K562 (cell line): ENCODE measurements at regions not wholly inside any gene's neighbourhood (a gene's known extent, or its start where the extent isn't known, plus 50 kb on each side); places are given as distances from the start of the nearest gene placed in this dataset.

ENCODE experiments used
- ATAC-seq: fragments of 200-7000 bp; cut with Tn5 transposase; 3 replicates; pipeline ENCODE4 v1.9.1; 2020; ENCODE audit warnings: moderate library complexity
- BruUV-seq: library from RNA; stranded (reverse); fragments of 400-500 nt; replicated peaks from 2 replicates; lab custom pipeline; 2021; lab: Mats Ljungman, UMichigan
- CTCF ChIA-PET: fragments of 300-600 bp; formaldehyde crosslinking; extraction: SDS; loops from one replicate; lab custom pipeline; 2021; ENCODE audit warnings: low intra/inter-chr PET ratio; lab: Yijun Ruan, JAX
- POLR2A ChIA-PET: fragments of 300-600, 350-650 bp; sonication (Branson Sonifier 250); formaldehyde crosslinking; extraction: SDS; loops from one replicate; lab custom pipeline; 2021; ENCODE audit warnings: antibody characterized with exemption, inconsistent platforms; lab: Yijun Ruan, JAX
- DNase-seq, 4 experiments: peaks; one replicate each; pipeline versions ENCODE4 v3.0.0 to v3.0.0-alpha.2; 2011 to 2018; ENCODE audit warnings: low spot score in 3 of 4, mixed read lengths in 3 of 4; ENCODE audit errors: extremely low read depth in 1 of 4
- FAIRE-seq: peaks from 2 replicates; lab custom pipeline; 2011; peaks lifted over from hg19 to GRCh38; lab: Jason Lieb, UNC
- H2AFZ ChIP-seq: 2 replicates; pipeline ENCODE4 v1.6.0; 2011; ENCODE audit warnings: low read depth, low read length, control low read depth, inconsistent platforms
- H3K27ac ChIP-seq: fragments of 200-600 bp; 3 replicates; pipeline ENCODE4 v1.8.0; 2011; ENCODE audit warnings: low read depth, mild to moderate bottlenecking, control low read depth, inconsistent platforms, low read length, moderate library complexity, mixed read lengths; ENCODE audit errors: extremely low read depth
- H3K27me3 ChIP-seq, 2 experiments: fragments of 300-600 bp in 1 of 2; 2 replicates in 1 of 2; 3 replicates in 1 of 2; pipeline versions ENCODE4 v1.6.0 to v1.8.0; 2011; ENCODE audit warnings: inconsistent platforms in 2 of 2, low read length in 2 of 2, mild to moderate bottlenecking in 1 of 2, mixed read lengths in 1 of 2, moderate library complexity in 1 of 2; ENCODE audit not compliant: control insufficient read depth in 2 of 2, insufficient read depth in 2 of 2
- H3K36me3 ChIP-seq: fragments of 300-600 bp; 3 replicates; pipeline ENCODE4 v1.8.0; 2011; ENCODE audit warnings: mild to moderate bottlenecking, low read length, inconsistent platforms; ENCODE audit not compliant: control insufficient read depth, insufficient read depth
- H3K4me1 ChIP-seq, 2 experiments: fragments of 200-600 bp in 1 of 2; replicated peaks in 1 of 2; 2 replicates in 1 of 2; 3 replicates in 1 of 2; pipeline versions ENCODE4 v1.5.1 to v1.8.0; 2011; ENCODE audit warnings: inconsistent platforms in 2 of 2, low read length in 2 of 2, mild to moderate bottlenecking in 1 of 2, mixed read lengths in 1 of 2, moderate library complexity in 1 of 2; ENCODE audit not compliant: control insufficient read depth in 2 of 2, insufficient read depth in 2 of 2
- H3K4me2 ChIP-seq: 2 replicates; pipeline ENCODE4 v1.6.1; 2011; ENCODE audit warnings: low read length, control low read depth, inconsistent platforms, mixed read lengths; ENCODE audit not compliant: insufficient read depth
- H3K4me3 ChIP-seq: fragments of 200-600 bp; sonication (generic), shearing (Covaris generic); 2 replicates; pipeline ENCODE4 v1.5.1; 2016; ENCODE audit warnings: control low read depth, inconsistent platforms
- H3K79me2 ChIP-seq: fragments of 200-600 bp; 3 replicates; pipeline ENCODE4 v1.8.0; 2011; ENCODE audit warnings: low read length, inconsistent platforms; ENCODE audit not compliant: control insufficient read depth, insufficient read depth
- H3K9ac ChIP-seq, 2 experiments: 2 replicates each; pipeline versions ENCODE4 v1.6.0 to v1.6.1; 2011; ENCODE audit warnings: low read depth in 2 of 2, low read length in 2 of 2, control low read depth in 1 of 2, inconsistent platforms in 1 of 2, mild to moderate bottlenecking in 1 of 2, mixed read lengths in 1 of 2; ENCODE audit not compliant: insufficient read depth in 1 of 2
- H3K9me1 ChIP-seq: one replicate; pipeline ENCODE4 v1.6.0; 2011; ENCODE audit warnings: inconsistent platforms, mild to moderate bottlenecking, low read length, moderate library complexity; ENCODE audit not compliant: control insufficient read depth, insufficient read depth
- H3K9me3 ChIP-seq: replicated peaks from 2 replicates; pipeline ENCODE4 v1.5.1; 2011; ENCODE audit warnings: low read depth, low read length, inconsistent platforms; ENCODE audit not compliant: control insufficient read depth, insufficient read depth
- H4K20me1 ChIP-seq: replicated peaks from 2 replicates; pipeline ENCODE4 v1.6.1; 2011; ENCODE audit warnings: low read length, inconsistent platforms, mixed read lengths; ENCODE audit not compliant: control insufficient read depth, insufficient read depth
- ATF7 ChIP-seq: fragments of 450-650 bp; IDR thresholded peaks from 2 replicates; pipeline ENCODE4 v1.7.1; 2014; ENCODE audit warnings: mild to moderate bottlenecking, moderate library complexity
- FOXJ2 ChIP-seq: fragments of 200-800 bp; sonication (Bioruptor generic); IDR thresholded peaks from 2 replicates; pipeline ENCODE4 v1.6.1; 2016; ENCODE audit warnings: missing genetic modification characterization, missing compliant biosample characterization
- MTA1 ChIP-seq: fragments of 450-650 bp; IDR thresholded peaks from 2 replicates; pipeline ENCODE4 v1.6.1; 2017; ENCODE audit warnings: borderline replicate concordance
- NCOA6 ChIP-seq: fragments of 450-650 bp; IDR thresholded peaks from 2 replicates; pipeline ENCODE4 v1.6.1; 2017; ENCODE audit warnings: mild to moderate bottlenecking
- NELFE ChIP-seq: IDR thresholded peaks from 2 replicates; pipeline ENCODE4 v1.6.1; 2011; ENCODE audit warnings: mild to moderate bottlenecking; ENCODE audit not compliant: insufficient read depth, insufficient read length
- RBM34 ChIP-seq: fragments of 200-400 bp; formaldehyde crosslinking; IDR thresholded peaks from 2 replicates; pipeline ENCODE4 v1.6.1; 2018; ENCODE audit warnings: low read length, borderline replicate concordance; ENCODE audit not compliant: insufficient read depth
- SRSF3 ChIP-seq: fragments of 200-400 bp; formaldehyde crosslinking; IDR thresholded peaks from 2 replicates; pipeline ENCODE4 v1.6.1; 2016; ENCODE audit warnings: mild to moderate bottlenecking, low read length, moderate library complexity; ENCODE audit not compliant: insufficient read depth
- ZNF23 ChIP-seq: fragments of 250-450 bp; sonication (Bioruptor Pico); IDR thresholded peaks from 2 replicates; pipeline ENCODE4 v1.4.0; 2020; ENCODE audit warnings: mild to moderate bottlenecking
- WGBS: fragments of 100-300 bp; shearing (Covaris generic); methylation state at CpG from one replicate; pipeline ENCODE4 v1.1.6; 2016; ENCODE audit warnings: low coverage, mixed read lengths; ENCODE audit not compliant: insufficient coverage; ENCODE audit errors: missing lambda C conversion rate; 5-methylcytosine and 5-hydroxymethylcytosine counted together
- in situ Hi-C: fragments of 300-500 bp; cut with MboI; formaldehyde crosslinking; loops from 4 replicates; pipeline ENCODE4 v1.15.0; 2018; ENCODE audit warnings: inconsistent platforms, mixed read lengths
- intact Hi-C: fragments of 100-400 bp; cut with micrococcal nuclease; formaldehyde crosslinking; loops from 2 replicates; pipeline ENCODE4 v1.14.2; 2022
- TF ChIP-seq, protein P1 (sequence below): fragments of 450-650 bp; IDR thresholded peaks from 2 replicates; pipeline ENCODE4 v1.6.1; 2014; ENCODE audit warnings: low read depth, mild to moderate bottlenecking, moderate library complexity, borderline replicate concordance
- TF ChIP-seq, protein P2 (sequence below), 2 experiments: fragments of 200-800 bp in 1 of 2; sonication (Bioruptor generic) in 1 of 2; sonication (generic) in 1 of 2; formaldehyde crosslinking in 1 of 2; IDR thresholded peaks in 1 of 2; conservative IDR thresholded peaks in 1 of 2; 2 replicates each; pipeline versions ENCODE4 v1.5.0 to v1.6.1; 2016 to 2020; ENCODE audit warnings: missing compliant biosample characterization in 1 of 2, missing genetic modification characterization in 1 of 2, missing genetic modification reagents in 1 of 2

DNA sequence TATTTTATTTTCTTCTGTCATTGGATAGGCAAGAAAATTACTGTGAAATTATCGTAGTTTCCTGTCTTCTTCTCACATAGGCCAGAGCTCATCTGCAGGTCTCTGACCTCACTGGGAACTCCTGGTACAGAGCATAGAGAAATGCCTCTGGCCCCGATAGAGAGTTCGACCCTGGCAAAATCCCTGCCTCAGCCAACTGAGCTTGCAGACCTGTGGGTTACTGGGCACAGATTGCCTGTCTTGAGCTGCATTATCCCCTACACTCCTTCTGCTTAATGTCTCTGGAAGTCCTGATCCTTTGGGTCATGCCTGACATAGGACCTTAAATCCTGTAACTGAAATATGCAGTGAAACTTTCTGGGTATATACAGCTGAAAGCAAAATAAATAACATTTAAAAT is 439.3 kb upstream of the CTNND2 start:
- ChIA-PET CTCF (no interaction called here), POLR2A (no interaction called here)
- Histone ChIP-seq H4K20me1 (no peaks in the 10 kb centered on the region), H3K9me1 (no peaks in the 10 kb centered on the region), H3K4me2 (no peak overlapping the region), H3K27ac (no peak overlapping the region), H3K36me3 (no peaks in the 10 kb centered on the region), H3K4me3 (no peak overlapping the region), H3K79me2 (no peaks in the 10 kb centered on the region), H3K4me1 (no peaks in the 10 kb centered on the region), H2AFZ (no peak overlapping the region), H3K9ac (no peak overlapping the region), H3K9me3 (0 out of 2 replicates have a peak, but pooled peaks cover 2% of the 10 kb centered on the region), H3K27me3 (no peaks in the 10 kb centered on the region)
- intact Hi-C loops (no loop called here), in situ Hi-C loops (no loop called here)
- TF ChIP-seq MTA1 (no peak), SRSF3 (no peak), NCOA6 (no peak), RBM34 (no peak), ATF7 (no peak), FOXJ2 (tag) (no peak), NELFE (no peak), ZNF23 (CRISPR knock-in tag) (no peak)
- TF ChIP-seq, protein P1, sequence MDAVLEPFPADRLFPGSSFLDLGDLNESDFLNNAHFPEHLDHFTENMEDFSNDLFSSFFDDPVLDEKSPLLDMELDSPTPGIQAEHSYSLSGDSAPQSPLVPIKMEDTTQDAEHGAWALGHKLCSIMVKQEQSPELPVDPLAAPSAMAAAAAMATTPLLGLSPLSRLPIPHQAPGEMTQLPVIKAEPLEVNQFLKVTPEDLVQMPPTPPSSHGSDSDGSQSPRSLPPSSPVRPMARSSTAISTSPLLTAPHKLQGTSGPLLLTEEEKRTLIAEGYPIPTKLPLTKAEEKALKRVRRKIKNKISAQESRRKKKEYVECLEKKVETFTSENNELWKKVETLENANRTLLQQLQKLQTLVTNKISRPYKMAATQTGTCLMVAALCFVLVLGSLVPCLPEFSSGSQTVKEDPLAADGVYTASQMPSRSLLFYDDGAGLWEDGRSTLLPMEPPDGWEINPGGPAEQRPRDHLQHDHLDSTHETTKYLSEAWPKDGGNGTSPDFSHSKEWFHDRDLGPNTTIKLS = no peak
- TF ChIP-seq, protein P2, sequence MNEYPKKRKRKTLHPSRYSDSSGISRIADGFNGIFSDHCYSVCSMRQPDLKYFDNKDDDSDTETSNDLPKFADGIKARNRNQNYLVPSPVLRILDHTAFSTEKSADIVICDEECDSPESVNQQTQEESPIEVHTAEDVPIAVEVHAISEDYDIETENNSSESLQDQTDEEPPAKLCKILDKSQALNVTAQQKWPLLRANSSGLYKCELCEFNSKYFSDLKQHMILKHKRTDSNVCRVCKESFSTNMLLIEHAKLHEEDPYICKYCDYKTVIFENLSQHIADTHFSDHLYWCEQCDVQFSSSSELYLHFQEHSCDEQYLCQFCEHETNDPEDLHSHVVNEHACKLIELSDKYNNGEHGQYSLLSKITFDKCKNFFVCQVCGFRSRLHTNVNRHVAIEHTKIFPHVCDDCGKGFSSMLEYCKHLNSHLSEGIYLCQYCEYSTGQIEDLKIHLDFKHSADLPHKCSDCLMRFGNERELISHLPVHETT (CRISPR knock-in tag; conservative IDR thresholded peaks at IDR 0.05 in 1 of 2, IDR thresholded peaks at IDR 0.05 in 1 of 2) = no peak
- ATAC-seq (no peak), DNase-seq (no peak), FAIRE-seq (no peak)
- 0% methylated on average over 3 of the region's 3 CpGs for WGBS
- BruUV-seq = no TSS peak
